Stimulated activated CD4-positive, alpha-beta T cell treated with anti-CD3 and anti-CD28 coated beads, Interleukin-15, amount 100 ng/mL, for 24 hours (primary cell): ENCODE measurements at regions not wholly inside any gene's neighbourhood (a gene's known extent, or its start where the extent isn't known, plus 50 kb on each side); places are given as distances from the start of the nearest gene placed in this dataset.

ENCODE experiments used
- DNase-seq: peaks from one replicate; pipeline ENCODE4 v3.0.0-alpha.2; 2020

DNA sequence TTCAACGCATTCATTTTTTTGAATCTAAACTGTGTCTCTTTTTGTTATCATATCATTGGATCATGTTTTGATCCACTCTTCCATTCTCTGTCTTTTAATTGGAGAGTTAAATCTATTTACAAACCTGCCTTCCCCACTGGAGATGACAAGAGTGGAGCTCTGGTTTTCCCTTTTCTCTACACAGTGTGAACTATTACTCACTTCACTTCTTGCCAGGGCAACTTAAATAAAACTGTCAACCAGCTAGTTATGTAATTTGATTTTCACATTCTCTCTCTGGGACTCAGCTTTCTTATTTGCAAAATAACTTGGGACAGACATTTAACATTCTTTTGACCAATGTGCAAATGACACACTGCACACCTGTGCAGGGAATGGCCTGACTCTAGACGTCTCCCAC is 230.8 kb upstream of the CST7 start:
- no peak for DNase-seq

DNA sequence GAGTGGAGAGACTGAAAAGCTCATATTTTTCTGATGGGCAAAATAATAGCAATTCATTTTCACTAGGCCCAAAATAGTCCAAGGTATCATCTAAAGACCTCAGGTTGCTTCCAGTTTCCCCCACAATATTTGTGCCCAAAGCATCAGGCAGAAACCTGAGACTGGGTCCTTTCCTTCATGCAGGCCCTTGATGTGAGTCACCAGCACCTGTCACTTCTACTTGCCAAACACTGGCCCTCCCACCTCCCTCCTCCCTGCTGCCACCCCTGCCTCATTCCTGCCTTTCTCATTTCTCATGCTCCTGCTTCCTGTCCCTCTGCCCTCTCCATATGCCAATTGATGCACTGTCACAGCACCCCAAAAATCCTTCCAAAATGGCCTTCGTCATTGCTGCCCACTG is 230.4 kb upstream of the CST7 start:
- DNase-seq, result no peak

DNA sequence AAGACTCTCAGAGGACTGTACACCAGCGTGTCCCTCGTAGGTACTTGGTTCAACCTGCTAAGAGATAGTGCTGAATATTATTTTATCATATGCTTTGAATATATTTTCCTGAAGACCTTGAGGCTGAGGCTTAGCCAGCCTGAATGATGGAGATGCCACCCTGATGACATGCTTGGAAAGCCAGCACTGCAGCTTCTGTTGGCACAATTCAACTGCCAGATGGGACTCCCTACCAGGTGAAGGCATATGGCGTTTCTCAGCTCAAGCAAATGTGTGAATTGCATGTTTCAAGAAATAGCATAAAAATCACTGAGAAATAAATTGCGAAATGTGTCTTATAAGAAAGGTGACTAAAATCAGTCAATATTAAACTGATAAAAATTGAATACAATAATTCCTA is 228.1 kb upstream of the CST7 start:
- DNase-seq, result no peak

DNA sequence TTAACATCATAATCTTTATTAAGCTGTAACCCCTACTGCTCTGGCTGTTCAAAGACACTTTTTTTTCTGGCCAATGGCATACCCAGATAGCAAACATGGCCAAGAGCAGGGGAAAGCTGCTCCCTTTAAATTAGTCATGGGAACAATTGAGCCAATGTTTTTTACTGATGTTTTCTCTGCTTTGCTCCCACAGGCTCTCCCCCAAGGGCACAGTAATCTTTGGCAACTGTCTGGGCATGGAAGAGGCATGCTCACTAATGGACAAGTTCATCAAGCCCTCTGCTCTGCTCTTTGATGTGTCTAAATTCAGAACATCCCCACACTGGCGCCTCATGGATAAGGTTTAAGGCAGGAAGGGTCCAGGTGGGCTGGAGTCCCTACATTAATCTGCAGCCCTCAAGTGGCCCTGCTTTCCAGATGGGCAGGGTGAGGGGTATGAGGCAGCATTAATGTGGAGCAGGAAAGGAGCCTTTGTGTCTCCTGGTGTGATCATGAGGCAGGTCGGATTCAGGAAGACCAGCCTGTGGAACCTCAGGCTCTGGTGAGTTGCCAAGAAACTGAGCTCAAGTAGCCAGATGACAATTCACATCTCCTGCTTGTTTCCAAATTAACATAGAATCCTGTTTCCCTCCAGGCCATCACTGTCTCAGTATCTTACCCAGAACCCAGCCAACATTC is 227.0 kb upstream of the CST7 start:
- no peak for DNase-seq

DNA sequence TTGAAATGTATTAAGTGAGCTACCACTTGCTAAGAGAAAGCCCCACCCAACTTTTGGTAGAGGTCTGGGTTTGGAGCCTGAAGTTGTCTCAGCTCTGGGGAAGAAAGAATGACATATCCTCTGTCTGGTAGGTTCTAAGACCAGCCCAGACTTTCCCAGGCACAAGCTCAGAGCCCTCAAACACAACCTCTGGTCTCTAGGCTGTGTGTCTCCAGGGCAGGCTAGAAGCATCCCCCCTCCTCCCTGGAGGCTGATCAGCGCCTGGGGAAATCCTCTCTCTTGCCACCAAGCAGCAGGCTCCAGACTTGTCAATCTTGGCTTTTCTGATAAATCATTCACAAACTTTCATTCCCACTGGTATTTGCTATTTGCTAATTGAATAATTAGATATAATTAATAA is 226.5 kb upstream of the CST7 start:
- DNase-seq, result no peak

DNA sequence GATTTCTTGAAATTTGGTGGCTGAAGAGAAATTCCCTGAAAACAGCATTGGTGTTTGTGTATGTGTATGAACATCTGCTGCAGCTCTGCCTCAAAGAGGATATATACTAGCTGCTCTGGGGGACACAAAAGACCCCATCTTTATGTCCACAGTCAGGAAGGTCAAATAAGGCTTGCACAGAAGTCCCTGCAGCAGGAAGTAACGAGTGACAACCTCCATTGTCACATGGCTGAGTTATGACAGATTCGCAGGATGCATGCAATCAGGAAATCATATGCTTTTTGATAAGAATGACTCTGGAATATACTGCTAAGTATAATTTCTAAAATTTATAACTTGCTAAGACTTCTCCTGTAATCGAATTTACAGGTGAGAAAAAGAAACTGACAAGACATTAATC is 225.9 kb upstream of the CST7 start:
- no peak for DNase-seq

DNA sequence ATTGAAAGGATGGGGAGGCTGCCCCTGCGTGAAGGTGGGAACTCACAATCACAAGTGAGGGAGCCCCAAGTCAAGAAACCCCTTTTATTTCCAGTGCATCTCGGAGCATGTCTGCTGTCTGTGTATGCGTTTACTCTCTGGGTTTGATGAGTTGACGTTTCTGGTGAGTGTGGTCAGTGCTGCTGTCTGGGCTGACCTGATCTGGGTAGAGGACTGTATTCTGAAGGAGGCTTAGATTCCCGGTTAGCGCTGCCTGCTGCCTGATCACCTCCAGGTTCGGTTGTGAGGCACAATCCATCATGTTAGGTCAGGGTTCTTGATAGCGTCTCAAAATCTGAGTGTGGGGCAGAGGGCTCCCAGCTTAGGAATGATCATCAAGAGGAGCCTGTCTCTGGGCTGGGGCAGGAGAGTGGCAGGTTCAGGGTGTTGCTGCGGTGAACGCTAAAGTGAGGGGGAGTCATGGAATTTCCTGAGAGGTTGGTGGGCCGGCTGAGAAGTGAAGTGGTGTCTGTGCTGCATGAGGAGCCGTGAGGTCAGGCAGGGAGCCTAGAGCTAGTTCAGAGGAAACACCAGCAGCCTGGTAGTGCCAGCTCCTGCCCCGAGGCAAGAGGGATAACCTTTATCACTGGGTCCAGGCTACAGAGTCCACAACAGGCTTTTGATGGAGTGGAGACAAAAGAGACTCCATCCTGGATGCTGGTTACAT is 225.3 kb upstream of the CST7 start:
- DNase-seq, result no peak

DNA sequence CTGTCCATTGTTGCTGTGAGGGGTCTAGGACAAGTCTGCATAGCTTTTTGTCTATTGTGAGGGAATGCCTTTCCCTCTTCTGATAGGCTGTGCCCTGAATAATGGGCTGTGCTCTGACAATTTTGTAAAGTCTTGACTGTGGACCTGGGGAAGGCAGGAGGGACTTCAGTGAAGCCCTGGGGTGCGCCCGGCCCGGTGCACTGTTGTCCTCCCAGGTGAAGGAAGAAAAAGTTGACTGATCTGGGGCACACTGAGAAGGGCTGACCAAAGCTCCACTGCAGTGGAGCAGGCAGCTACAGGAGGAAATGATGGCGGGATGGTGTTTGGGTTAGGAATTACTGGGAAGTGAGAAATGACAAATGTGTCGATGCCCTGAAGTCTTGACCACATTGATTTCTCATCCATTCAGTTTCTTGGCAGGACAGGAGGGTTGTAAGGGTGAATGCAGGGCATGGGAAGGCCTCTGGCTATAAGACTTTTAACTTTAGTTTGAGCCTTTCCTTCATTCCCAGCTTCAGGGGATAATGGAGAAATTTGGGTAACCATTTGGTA is 224.0 kb upstream of the CST7 start:
- DNase-seq, result no peak

DNA sequence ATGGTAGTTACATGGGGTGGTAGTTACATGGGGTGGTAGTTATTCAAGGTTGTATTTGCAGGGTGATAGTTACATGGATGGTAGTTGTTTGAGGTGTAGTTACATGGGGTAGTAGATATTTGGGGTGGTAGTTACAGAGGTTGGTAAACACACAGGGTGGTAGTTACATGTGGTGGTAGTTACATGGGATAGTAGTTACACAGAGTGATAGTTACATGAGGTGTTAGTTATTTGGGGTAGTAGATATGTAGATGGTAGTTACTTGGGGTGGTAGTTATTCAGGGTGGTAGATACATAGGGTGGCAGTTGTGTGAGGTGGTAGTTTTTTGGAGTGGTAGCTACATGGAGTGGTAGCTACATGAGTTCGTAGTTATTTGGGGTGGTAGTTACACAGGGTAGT is 221.3 kb upstream of the CST7 start:
- DNase-seq, result no peak

DNA sequence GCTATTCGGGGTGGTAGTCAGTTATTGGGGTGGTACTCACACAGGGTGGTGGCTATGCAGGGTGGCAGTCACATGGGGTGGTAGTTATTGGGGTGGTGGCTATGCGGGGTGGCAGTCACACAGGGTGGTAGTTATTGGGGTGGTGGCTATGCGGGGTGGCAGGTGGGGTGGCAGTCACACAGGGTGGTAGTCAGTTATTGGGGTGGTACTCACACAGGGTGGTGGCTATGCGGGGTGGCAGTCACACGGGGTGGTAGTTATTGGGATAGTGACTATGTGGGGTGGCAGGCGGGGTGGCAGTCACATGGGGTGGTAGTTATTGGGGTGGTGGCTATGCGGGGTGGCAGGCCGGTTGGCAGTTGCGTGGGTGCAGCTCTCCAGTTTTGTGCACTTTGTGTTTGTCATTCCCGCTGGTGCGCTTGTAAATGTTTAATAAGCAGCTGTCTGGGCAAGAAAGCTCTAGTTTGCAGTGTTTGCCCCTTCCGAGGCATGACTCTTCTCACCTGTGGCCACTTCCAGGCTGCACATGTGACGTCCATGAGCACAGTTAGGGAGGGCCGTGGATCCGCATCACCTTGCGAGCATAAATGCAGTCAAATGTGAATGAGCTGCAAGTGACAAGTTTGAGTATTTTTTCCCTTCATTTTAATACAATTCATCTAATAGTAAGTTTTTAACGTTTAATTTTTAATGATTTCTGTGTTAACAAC is 219.0 kb upstream of the CST7 start:
- DNase-seq, result no peak

DNA sequence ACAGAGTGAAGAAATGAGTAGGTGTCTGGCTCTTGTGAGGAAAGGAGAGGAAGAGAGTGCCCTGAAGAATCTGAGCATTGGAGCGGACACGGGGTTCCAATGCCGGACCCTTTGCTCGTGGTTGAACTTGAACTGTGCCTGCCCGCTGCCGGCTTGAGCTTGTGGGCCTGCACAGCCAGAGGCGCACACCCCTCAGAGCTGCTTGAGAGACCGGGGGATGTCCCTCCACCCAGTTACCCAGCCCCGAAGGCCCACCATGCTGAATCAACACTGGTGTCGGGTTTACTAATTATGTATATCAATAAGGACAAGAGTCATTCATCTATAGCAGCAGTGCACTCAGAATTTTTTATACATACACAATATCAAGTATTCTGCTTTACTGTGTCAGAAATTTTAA is 218.3 kb upstream of the CST7 start:
- DNase-seq, result no peak

DNA sequence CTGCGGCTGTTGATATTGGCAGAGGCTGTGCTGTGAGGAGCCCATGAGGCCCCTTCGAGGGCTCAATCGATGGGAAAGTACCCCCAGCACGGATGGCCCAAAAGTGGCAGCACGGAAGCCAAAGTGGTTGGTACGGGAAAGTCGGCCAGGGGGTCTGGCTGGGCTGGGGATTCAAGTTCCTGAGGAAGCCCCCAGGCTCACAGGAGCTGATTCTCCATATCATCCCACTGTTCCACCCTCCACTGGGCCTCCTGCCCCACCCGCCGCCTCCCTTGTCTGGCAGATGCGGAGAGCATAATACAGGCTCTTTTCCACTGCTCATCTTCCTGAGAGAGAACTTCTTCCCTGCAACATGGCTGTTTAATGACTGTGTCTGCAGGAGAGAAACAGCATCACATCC is 217.8 kb upstream of the CST7 start:
- no peak for DNase-seq

DNA sequence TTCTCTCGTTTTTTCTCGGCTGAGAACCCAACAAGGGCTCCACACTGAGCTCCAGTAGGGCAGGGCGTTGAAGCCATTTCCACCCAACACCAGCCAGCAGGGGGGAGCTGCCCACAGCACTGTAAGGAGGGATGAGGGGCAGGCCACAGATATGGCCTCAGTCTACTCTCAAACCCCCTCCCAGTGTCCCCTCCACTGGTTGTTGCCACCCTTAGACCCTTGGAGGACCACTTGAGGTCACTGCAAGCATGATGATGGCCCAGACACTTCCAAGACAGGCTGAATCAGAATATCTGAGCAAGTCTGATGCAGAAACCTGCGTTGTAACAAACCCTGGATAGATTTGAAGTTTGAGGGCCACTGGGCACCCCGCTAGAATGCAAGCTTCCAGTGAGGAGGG is 217.0 kb upstream of the CST7 start:
- DNase-seq, result no peak

DNA sequence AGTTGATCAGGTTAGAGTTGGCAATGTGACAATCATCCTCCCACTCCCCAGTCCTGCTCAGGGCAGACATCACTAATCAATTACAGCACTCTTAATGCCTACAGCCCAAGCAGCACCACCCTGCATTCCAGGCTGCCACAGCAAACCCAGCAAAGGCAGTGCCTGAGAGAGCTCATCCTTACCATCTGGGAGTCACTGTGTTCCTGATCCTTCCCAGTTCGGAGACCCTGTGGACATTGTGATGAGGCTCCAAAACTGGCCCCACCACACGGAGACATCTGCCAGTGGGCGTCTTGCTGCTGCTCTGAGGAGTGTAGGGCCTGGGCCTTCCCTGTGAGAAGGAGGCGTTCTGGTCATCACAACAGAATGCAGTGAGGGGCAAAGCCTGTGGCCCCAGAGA is 216.5 kb upstream of the CST7 start:
- no peak for DNase-seq

DNA sequence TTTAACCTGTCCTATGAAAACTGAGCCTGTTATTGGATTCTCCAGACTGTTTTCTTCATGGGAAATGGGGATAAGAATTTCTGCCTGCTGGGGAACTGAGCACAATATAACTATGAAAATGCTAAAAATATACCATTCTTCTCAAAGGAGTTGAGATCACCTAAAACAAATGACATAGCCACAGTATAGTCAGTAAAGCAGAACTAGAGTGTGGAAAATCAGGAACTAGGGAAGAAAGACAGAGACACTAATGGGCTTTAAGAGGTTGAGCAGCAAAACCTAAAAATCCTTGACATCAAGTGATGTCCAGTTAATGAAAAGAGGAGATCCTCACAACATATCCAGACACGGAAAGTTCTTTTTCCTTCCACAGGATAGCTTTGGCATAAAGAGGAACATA is 215.7 kb upstream of the CST7 start:
- DNase-seq, result no peak

DNA sequence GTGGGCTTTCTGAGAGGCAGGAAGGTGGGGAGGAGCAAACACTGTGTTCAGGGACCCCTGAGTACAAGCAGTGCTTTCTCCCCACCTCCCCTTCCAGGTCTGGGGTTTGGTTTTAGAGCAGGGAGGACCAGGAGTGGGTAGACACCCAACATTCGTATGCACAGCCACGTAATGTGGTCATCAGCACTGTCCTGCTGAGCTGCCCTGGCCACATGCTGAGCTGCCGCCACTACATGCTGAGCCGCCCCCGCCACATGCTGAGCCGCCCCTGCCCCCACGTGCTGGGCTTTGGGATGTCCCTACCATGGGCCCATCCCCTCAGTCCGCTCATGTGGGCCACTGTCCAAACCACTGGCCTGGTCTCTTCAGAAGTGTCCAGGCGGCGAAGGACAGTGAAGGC is 214.9 kb upstream of the CST7 start:
- no peak for DNase-seq

DNA sequence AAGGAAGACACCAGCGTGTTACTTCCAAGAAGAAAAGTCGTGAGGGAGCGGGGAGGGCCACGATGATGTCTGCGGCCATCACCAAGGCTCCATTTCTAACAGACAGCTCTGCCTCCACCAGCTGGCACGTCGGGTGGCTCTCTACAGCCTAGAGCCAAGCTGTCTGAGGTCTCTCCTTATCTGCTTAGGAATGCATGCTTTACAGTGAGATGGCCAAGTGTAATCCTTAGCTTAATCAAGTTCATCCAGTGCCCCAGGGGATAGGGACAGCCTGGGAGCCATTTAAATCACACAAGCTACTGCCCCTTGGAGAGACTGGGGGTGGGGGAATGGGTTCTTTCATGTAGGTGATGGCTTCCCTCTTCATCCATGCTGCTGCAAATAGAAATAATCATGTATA is 213.8 kb upstream of the CST7 start:
- DNase-seq, result no peak

DNA sequence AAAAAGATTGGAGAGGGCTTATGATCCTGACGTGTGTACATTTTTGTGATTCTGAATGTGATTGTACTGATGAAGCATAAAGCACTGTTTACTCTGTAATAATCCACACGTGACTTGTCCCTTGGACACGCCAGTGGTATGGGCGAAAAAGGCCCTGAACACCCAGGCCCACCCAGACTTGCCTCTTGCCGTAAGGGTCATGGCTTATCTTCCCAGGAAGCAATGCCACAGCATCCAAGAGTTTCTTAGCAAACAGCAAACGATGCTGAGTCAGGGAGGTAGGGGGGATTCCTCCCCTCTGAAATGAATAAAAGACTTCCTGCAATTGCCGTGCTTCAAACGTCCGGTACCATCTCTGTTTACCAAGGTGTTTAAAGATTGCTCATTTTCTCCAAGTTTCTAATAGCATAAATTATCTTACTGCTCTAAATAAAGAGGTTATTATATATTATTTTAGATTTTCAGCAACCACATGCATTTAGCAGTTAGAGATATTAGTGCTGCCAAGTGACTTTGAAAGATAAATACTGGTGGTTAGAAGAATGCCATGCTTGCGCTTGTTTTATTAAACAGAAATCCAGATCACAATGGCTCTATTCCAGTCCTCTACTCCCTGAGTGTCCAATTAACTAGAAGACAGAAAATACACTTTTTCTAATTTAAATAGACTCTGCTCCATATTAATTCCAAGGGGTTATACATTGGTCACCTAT is 212.8 kb upstream of the CST7 start:
- no peak for DNase-seq

DNA sequence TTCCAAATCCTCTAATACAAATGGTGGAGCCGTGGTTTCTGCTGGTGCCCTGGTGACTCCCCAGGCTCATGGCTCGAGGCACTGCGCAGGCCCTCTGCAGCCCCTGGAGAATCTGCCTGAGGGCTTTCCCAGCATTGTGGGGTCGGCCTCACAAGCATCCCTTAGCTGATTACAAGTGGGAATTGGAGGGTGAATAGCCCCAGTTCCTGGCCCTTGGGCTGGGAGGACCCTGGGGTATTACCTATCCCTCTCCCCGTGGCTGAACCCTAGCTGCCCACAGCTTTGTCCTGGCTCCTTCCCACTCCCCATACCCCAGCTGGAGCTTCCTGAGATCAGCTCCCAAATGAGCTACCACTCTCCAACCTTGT is 212.2 kb upstream of the CST7 start:
- DNase-seq, result no peak

DNA sequence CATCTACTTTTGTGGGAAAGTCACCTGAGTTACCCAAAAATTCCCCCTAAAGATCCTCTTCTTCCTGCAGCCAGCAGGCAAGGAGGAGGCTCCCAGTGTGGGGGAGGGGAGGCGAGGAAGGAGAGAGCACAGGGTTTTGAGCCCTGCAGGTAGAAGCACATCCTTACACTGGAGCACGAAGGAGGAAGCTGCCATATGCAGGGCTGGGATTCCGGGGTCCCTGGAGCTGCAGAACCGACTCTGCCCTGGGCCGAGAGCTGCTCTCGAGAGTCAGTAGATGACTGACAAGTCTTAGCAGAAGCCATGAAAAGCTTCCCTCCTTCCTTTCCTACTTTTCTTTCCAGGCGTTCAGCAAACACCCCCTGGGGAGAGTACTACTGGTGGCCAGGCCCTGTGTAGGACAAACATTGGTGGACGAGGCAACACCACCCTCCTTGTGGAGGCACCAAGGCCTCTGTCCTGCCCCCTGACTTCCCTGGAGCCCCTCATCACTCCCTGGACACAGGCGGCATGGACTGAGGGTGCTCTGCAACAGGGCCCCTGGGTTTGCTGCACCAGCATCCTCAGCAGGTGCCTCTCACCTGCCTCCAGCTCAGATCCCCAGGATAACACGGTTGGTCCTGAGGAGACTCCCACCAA is 211.7 kb upstream of the CST7 start:
- DNase-seq, result no peak

DNA sequence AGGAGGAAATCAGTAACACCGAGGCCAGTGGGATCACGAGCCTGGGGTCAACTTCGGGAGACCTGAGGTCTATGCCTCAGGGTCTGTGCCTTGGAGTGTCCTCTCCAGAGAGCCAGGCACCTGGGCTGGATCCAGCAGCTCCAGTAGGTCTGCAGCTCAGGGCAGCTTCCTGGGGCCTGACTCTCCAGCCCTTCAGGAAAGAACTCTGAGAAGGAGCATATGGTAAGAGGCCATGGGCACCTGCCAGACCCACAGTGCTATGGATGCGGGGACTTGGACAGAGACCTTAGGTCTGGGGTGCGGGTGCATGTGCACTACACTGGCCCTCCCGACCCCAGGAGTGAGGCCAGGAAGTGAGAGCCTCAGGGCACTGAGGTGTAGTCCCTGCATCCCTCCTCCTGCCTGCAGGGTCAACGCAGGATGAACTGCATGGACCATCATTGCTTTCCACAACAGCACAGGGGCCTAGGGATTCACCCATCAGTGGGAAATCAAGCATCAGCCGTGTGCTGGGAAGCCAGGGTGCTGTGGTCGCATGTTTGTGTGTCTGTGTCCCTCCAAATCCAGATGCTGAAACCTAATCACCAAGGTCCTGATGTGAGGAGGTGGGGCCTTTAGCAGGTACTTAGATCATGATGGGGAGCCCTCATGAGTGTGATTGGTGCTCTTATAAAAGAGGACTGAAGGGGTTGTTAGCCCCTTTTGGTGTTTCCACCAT is 210.9 kb upstream of the CST7 start:
- DNase-seq, result no peak

DNA sequence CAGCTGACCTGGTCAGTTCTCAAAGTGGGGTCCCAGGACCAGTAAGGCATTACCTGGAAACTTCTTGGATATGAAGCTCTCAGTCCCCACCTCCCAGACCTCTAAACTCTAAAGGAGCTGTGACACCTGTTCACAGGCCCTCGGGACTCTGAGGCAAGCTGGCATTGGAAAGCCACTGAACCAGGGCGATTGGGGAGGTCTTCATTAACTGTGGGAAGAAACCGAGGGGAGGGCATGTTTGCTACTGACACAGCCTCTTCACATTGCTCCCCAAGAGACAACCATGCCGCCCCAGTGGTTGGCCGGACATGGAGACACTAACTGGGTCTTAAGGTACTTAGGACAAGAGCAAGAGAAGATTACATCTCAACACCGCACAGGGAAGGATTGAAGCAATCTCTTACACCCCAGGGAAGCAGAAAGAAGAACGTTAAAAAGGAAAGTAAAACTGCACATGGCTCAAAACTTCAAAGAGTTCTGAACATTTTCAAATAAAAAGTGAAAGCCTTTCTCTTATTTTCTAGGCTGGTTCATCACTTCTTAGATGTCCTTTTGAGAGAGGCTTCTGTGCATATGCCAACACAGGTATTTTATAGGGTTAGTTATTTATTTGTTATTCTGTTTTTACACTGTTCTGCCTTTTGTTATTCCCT is 210.0 kb upstream of the CST7 start:
- DNase-seq, result no peak
